Adrenal gland (tissue), 5 donors: ENCODE measurements at regions not wholly inside any gene's neighbourhood (a gene's known extent, or its start where the extent isn't known, plus 50 kb on each side); places are given as distances from the start of the nearest gene placed in this dataset.

Source experiments
- CTCF ChIP-seq, 6 experiments: fragments of 450-650 bp in 4 of 6; fragments of 200-600 bp in 2 of 6; sonication (generic) in 1 of 6; IDR thresholded peaks; 1 replicate in 5 of 6; 2 replicates in 1 of 6; pipeline versions ENCODE4 v1.5.1 to v1.8.0; 2016 to 2021; ENCODE audit warnings: antibody characterized with exemption in 6 of 6, mild to moderate bottlenecking in 2 of 6, moderate library complexity in 1 of 6
- POLR2A ChIP-seq, 2 donors: fragments of 450-650 bp; IDR thresholded peaks; one replicate each; pipeline ENCODE4 v1.6.1; 2017; ENCODE audit warnings: antibody characterized with exemption in 2 of 2, mild to moderate bottlenecking in 2 of 2, moderate library complexity in 1 of 2
- donor health status: DM: no; HTN: no; CAD: no.

GRCh38 chr12:19054035-19054434, 75.5 kb upstream of the PLEKHA5 start:
- TF ChIP-seq CTCF (IDR thresholded peaks at IDR 0.05) (no peak), POLR2A (IDR thresholded peaks at IDR 0.05) (no peak)
